ENCODE measurements at regions not wholly inside any gene's neighbourhood (a gene's known extent, or its start where the extent isn't known, plus 50 kb on each side); places are given as distances from the start of the nearest gene placed in this dataset.

DNA sequence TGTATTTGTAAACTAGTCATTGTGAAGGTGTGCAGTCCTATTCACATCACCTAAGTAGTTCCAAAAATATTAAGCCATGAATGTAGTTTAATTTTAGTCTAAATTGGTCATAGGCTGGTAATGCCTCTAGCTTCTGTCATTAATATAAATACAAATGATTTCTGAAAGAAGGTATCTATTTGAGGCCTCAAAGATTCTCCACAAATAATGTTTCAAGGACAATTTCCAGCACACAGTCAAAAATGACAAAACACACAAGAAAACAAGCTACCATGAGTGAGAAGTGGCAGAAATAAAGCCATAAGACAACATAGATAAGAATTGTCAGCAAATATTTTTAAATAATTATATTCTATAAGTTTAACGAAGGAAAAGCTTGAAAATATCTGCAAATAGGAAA is 66.7 kb upstream of the PDK4 start:
- no peak for DNase-seq

DNA sequence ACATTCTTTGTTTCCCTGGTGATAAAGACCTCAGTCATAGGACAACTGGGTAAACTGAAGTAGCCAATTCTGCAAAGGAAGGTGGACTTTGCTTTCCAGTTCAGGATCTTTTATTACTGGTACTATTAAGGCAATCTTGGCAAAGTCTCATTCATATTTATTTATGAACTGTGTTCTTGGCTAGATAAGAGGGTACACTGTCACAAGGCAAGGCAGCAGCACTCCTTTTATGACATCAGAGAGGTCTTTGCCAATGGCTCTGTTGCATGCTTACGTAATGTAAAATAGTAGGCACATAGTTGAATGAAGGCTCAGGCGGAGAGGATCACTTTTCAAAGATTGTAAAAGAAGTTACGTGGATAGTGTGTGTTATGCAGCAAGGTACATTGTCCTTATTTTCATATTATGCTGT is 63.7 kb upstream of the PDK4 start:
- no peak for DNase-seq

DNA sequence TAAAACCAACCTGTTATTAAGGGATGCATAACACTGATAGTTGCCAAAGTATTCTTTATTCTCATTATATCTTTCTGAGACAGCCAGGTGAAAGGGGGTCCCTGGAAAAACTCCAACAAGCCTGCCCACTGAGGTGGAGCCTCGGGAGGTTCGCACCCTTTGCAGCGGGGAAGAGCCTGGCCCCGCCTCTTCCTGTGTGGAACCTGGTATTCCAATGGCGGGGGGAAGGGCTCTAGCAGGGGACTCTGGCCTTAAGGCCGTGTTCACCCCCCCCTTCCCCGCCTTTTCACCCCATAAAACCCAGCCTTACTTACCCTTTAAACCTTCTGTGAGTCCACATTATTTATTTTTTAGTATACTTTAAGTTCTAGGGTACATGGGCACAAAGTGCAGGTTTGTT is 62.4 kb upstream of the PDK4 start:
- DNase-seq: no peak

- DNase-seq: no peak
Observed at GRCh38 chr7:95649546-95649945, 53.2 kb upstream of the PDK4 start.

DNA sequence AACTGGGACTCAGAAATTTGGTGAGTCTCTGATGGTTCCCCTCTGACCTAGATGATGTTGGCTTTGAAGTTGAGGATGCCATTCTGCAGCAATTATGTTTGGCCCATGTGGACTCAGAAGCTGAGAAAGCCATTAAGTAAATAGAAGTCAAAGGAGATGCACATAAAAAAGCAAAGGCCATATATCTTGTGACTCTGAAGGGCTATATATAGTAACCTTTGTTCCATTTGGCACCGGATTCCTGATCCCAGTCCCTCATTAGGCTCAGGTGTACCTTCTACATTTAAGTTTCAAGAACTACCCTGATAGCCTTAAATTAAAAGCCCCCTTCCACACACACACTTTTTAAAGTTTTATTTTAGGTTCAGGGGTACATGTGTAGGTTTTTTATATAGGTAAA is 50.0 kb upstream of the PDK4 start:
- no peak for DNase-seq

Measured in NCI-H524 (cell line).